ENCODE measurements at regions not wholly inside any gene's neighbourhood (a gene's known extent, or its start where the extent isn't known, plus 50 kb on each side); places are given as distances from the start of the nearest gene placed in this dataset.

GRCh38 chr9:90018688-90019087 lies 413.9 kb downstream of the GADD45G start:
- TF ChIP-seq POLR2A (IDR thresholded peaks at IDR 0.05) (no peak), CTCF (IDR thresholded peaks at IDR 0.05) (no peak)

Data from gastroesophageal sphincter (tissue), 3 donors.